GM12872 (cell line): ENCODE measurements at regions not wholly inside any gene's neighbourhood (a gene's known extent, or its start where the extent isn't known, plus 50 kb on each side); places are given as distances from the start of the nearest gene placed in this dataset.

Source experiments
- TF ChIP-seq, protein P1 (sequence below): IDR thresholded peaks from 3 replicates; pipeline ENCODE4 v1.5.1; 2011; ENCODE audit warnings: low read depth, mild to moderate bottlenecking, low read length, moderate library complexity; ENCODE audit not compliant: insufficient read depth

DNA sequence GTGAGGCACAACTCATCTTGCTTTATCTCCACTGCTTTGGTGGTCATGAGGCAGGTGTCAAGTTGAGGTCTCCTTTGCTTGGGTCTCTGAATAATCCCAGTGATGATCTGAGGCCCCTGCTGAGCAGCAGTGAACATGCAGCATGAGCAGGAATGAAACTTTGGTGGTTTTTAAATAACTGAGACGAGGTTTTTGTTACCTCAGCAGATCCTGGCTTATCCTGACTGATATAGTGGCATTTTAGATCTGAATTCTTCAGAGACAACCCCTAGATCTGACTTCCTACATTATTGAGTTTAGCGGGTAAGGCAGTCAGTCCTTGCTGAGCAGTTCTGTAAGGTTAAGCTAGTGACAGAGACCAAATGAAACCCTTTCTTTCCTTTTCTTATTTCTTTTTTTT, 230.4 kb downstream of the ARRDC4 start:
- TF ChIP-seq, protein P1, sequence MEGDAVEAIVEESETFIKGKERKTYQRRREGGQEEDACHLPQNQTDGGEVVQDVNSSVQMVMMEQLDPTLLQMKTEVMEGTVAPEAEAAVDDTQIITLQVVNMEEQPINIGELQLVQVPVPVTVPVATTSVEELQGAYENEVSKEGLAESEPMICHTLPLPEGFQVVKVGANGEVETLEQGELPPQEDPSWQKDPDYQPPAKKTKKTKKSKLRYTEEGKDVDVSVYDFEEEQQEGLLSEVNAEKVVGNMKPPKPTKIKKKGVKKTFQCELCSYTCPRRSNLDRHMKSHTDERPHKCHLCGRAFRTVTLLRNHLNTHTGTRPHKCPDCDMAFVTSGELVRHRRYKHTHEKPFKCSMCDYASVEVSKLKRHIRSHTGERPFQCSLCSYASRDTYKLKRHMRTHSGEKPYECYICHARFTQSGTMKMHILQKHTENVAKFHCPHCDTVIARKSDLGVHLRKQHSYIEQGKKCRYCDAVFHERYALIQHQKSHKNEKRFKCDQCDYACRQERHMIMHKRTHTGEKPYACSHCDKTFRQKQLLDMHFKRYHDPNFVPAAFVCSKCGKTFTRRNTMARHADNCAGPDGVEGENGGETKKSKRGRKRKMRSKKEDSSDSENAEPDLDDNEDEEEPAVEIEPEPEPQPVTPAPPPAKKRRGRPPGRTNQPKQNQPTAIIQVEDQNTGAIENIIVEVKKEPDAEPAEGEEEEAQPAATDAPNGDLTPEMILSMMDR, result no peak

DNA sequence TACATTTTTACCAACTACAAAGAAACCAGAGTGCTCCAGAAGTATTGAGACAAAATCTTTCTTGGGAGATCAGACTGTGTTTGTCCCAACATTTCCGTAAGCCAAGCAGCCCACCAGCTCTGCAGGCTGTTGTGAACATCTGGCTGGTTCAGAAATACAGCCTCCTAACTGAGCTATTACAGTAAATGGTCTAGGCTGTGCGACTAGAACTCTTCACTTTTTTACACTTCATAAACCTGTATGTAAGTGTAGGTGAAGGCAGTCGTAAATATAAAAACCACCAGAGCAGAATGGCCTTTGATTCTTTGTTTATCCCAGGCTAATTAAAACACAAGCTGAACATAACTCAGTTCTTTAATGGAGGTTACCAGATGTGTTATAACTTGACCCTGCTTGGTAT, 235.3 kb downstream of the ARRDC4 start:
- TF ChIP-seq, protein P1, result no peak

DNA sequence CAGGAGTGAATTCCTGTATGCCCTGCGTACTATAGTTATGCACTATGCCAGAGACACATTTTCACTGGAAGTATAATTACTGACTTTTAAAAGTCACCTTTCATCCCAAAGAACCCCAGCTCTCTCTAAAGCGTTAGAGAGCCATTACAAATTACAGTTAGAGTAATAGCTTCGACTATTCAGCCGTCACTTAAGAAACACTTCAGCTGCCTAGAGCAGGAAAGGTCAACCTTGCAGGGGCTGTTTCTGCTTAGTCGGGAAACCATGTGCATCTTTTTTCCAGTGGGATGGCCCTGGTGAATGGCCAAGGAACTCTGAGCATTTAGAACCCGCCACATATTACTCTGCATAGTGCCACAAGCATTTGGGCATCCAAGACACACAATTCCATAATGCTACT, 235.9 kb downstream of the ARRDC4 start:
- TF ChIP-seq, protein P1, result no peak

DNA sequence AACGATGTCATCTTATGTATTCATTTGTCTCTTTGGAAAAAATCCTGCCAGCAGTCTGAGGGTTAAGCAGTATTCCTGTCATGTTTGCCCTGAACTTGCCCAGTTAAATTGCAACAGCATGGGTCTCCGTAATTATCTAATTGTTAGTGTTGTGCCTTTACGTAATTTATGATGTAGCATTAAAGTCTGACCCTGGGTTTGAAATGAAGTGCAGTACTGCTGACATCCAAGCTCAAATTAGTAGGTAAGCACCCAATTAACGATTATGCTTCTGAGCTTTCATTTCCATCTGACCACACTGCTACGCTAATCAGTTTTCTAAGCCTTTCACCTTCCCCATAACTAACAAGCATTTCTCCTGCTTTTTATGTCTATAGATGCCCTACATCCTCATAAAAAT, 241.8 kb downstream of the ARRDC4 start:
- TF ChIP-seq, protein P1, result no peak

DNA sequence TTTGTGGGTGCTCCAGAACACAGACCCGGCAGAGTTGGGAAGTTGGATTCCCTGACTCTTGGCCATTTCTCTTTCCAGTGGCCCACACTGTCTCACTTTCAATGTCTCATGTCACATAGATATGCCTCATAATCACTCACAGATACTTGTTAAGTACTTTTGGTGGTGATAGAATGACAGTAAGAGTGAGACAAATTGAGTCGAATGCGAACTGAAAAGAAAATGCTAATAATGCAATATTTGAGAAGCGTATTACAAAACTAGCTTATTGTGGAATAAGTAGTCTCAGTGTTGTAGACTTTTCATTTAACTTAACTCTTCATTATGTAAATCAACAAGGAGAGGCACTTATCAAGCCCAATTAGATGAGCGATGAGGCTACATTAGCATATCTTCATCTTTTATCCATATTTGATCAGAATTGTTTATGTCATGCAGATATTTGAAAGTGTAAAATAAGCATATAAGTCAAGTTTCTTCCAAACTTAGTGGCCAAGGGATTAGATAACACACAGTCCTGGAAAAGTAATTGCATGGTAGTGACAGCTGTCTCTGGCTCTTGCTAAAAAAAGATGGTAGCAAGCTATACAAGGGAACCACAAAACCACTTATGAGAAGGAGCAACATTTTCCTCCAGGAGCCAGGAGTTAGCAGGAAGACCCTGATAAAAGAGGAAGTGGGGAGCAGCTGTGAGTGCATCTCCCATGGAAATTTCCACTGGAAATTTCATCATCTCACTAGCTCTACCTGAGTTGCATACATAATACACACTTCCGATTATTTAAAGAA, 243.6 kb downstream of the ARRDC4 start:
- TF ChIP-seq, protein P1, result no peak

DNA sequence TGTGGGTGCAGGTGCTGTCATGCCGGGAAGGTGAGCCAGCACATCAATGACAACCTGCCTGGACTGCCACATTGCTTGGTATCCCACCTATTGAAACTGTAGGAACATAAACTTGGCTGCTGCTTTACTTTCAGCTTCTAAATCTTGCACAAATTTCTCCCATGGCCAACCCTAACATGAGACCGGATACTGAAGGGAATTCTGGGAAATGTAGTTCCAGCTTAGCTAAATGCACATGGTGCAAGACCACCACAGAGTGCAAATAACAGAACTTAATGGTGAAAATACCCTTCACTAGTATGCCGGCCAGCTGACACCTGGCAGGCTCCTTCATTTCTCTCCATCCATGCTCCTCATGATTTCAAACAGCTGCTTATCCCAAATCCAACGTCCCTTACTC, 247.4 kb downstream of the ARRDC4 start:
- TF ChIP-seq, protein P1, result no peak

DNA sequence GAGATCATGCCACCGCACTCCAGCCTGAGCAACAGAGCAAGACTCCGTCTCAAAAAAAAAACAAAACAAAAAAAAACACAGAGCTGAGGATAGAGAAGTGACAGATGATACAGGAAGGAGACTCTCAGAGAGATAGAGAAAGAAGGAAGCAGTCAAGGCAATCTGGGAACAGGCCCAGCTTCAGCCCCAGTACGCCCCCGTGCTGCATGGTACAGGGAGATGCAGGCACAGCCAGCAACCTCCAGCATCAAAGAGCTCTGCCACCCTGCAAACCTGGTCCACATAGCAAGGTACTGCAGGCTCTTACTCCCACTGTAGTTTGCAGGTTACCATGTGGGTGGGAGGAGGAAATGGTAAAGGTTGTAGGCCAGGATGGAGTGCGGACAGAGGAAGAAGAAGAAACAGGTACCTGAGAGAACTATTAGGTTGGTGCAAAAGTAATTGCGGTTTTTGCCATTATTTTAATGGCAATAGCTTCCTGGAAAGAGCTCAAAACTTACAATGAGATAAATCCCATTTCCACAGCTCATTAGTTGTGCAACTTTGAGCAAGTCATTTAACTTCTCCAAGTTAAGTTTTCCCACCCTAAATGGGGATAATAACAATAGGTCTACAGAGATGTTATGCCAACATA, 253.0 kb downstream of the ARRDC4 start:
- TF ChIP-seq, protein P1, result no peak
